Thoracic aorta (tissue), 2 donors: ENCODE measurements at regions not wholly inside any gene's neighbourhood (a gene's known extent, or its start where the extent isn't known, plus 50 kb on each side); places are given as distances from the start of the nearest gene placed in this dataset.

Experiments
- ATAC-seq: fragments of 150-250 bp; one replicate; pipeline ENCODE4 v1.8.0; 2017; ENCODE audit warnings: low read depth; ENCODE audit not compliant: insufficient number of reproducible peaks, low FRiP score
- DNase-seq: peaks from one replicate; pipeline ENCODE4 v3.0.0-alpha.2; 2020; ENCODE audit warnings: low spot score
- H3K27ac ChIP-seq, 2 donors: fragments of 200-600 bp; sonication (generic); 1 replicate in 1 of 2; 2 replicates in 1 of 2; pipeline ENCODE4 v1.5.1; 2016; ENCODE audit warnings: mild to moderate bottlenecking in 2 of 2, moderate library complexity in 2 of 2
- H3K27me3 ChIP-seq: fragments of 200-600 bp; sonication (generic); replicated peaks from 2 replicates; pipeline ENCODE4 v1.6.0; 2016; ENCODE audit warnings: mild to moderate bottlenecking; ENCODE audit not compliant: insufficient read depth
- H3K36me3 ChIP-seq: fragments of 200-600 bp; sonication (generic); one replicate; pipeline ENCODE4 v1.5.1; 2016
- H3K4me1 ChIP-seq, 2 donors: fragments of 200-600 bp; sonication (generic); 1 replicate in 1 of 2; 2 replicates in 1 of 2; pipeline versions ENCODE4 v1.5.1 to v1.6.0; 2016; ENCODE audit warnings: low read depth in 2 of 2, mild to moderate bottlenecking in 1 of 2; ENCODE audit not compliant: control insufficient read depth in 1 of 2
- H3K4me3 ChIP-seq: fragments of 200-600 bp; sonication (generic); 2 replicates; pipeline ENCODE4 v1.5.1; 2016; ENCODE audit warnings: mild to moderate bottlenecking
- H3K9me3 ChIP-seq: fragments of 200-600 bp; sonication (generic); 2 replicates; pipeline ENCODE4 v1.5.1; 2016
- CTCF ChIP-seq: fragments of 200-600 bp; sonication (generic); IDR thresholded peaks from one replicate; pipeline ENCODE4 v1.5.1; 2019; ENCODE audit warnings: antibody characterized with exemption

GRCh38 chr12:85476756-85477155, 196.7 kb downstream of the ALX1 start:
- no peak for TF ChIP-seq CTCF
- no peaks in the 10 kb centered on the region for H3K9me3 ChIP-seq

GRCh38 chr12:85484387-85484786, 204.4 kb downstream of the ALX1 start:
- ATAC-seq = no peak
- DNase-seq = no peak
- H3K4me1 ChIP-seq = no peaks in the 10 kb centered on the region
- no peak overlapping the region for H3K27ac ChIP-seq
- TF ChIP-seq CTCF = no peak
- no peaks in the 10 kb centered on the region for H3K9me3 ChIP-seq
- H3K36me3 ChIP-seq = no peaks in the 10 kb centered on the region
- H3K27me3 ChIP-seq = no peaks in the 10 kb centered on the region
- no peak overlapping the region for H3K4me3 ChIP-seq

More at GRCh38 chr12:85476756-85477155, 196.7 kb downstream of the ALX1 start:
- ATAC-seq = no peak
- Histone ChIP-seq H3K36me3 (no peaks in the 10 kb centered on the region), H3K27ac (no peak overlapping the region), H3K4me1 (no peaks in the 10 kb centered on the region), H3K4me3 (no peak overlapping the region), H3K27me3 (no peaks in the 10 kb centered on the region)
- no peak for DNase-seq

GRCh38 chr12:85489194-85489593, 209.2 kb downstream of the ALX1 start:
- no peak overlapping the region for H3K4me3 ChIP-seq
- no peak for ATAC-seq
- no peaks in the 10 kb centered on the region for H3K9me3 ChIP-seq
- no peaks in the 10 kb centered on the region for H3K4me1 ChIP-seq
- DNase-seq = no peak
- H3K27me3 ChIP-seq = no peaks in the 10 kb centered on the region
- H3K36me3 ChIP-seq = no peaks in the 10 kb centered on the region
- no peak for TF ChIP-seq CTCF
- no peak overlapping the region for H3K27ac ChIP-seq

- Histone ChIP-seq H3K9me3 (no peaks in the 10 kb centered on the region), H3K4me1 (no peaks in the 10 kb centered on the region), H3K27ac (no peak overlapping the region), H3K36me3 (no peaks in the 10 kb centered on the region), H3K4me3 (no peak overlapping the region), H3K27me3 (no peaks in the 10 kb centered on the region)
- no peak for TF ChIP-seq CTCF
- ATAC-seq (no peak), DNase-seq (no peak)
These were observed 224.1 kb downstream of the ALX1 start for GRCh38 chr12:85504164-85504563.

- Histone ChIP-seq H3K4me1 (no peaks in the 10 kb centered on the region), H3K27me3 (no peaks in the 10 kb centered on the region), H3K4me3 (no peak overlapping the region), H3K9me3 (no peaks in the 10 kb centered on the region), H3K27ac (no peak overlapping the region), H3K36me3 (no peaks in the 10 kb centered on the region)
- ATAC-seq (no peak), DNase-seq (no peak)
- TF ChIP-seq CTCF = no peak
These were observed 224.6 kb downstream of the ALX1 start for GRCh38 chr12:85504624-85505023.
